GM18507 (cell line): ENCODE measurements at regions not wholly inside any gene's neighbourhood (a gene's known extent, or its start where the extent isn't known, plus 50 kb on each side); places are given as distances from the start of the nearest gene placed in this dataset.

Source experiments
- DNase-seq: peaks from one replicate; pipeline ENCODE4 v3.0.0; 2011; ENCODE audit warnings: low read depth; ENCODE audit not compliant: insufficient read length; ENCODE audit errors: extremely low spot score
- FAIRE-seq: peaks from 2 replicates; lab custom pipeline; 2011; peaks lifted over from hg19 to GRCh38; lab: Jason Lieb, UNC

DNA sequence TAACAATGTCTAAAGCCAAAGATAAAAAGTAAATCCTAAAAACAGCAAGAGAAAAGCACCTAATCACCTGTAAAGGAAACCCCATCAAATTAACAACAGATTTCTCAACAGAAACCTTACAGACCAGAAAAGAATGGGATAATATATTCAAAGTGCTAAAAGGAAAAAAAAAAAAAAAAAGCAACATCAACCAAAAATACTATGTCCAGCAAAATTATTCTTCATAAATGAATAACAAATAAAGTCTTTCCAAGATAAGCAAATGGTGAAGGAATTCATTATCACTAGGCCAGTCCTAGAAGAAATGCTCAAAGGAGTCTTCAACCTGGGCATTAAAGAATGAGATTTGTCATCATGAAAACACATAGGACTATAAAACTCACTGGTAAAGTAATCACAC, 192.0 kb upstream of the UBASH3B start:
- FAIRE-seq: no peak
- no peak for DNase-seq

GRCh38 chr11:122459064-122459463, 196.5 kb upstream of the UBASH3B start:
- FAIRE-seq (no peak), DNase-seq (no peak)

DNA sequence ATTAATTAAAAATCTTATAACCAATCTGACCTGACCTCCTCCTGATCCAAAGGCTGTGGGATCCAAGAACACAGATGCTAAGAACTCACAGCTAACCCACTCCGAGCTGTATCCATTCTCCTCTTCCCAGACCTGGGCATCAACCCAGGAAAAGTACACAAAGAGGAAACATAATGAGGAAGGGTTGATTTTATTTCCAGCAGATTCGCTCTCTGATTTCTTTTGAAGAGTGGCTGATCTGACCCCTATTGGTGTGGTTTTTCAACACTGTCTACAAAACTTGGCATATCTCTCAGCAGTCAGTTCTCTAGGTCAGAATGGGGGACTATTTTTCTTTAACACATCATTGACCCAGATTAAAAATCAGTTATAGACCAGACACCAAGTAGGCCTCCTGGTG, 201.9 kb upstream of the UBASH3B start:
- no peak for FAIRE-seq
- no peak for DNase-seq

- no peak for DNase-seq
- FAIRE-seq: no peak
These were observed 203.6 kb upstream of the UBASH3B start for GRCh38 chr11:122451911-122452310.

DNA sequence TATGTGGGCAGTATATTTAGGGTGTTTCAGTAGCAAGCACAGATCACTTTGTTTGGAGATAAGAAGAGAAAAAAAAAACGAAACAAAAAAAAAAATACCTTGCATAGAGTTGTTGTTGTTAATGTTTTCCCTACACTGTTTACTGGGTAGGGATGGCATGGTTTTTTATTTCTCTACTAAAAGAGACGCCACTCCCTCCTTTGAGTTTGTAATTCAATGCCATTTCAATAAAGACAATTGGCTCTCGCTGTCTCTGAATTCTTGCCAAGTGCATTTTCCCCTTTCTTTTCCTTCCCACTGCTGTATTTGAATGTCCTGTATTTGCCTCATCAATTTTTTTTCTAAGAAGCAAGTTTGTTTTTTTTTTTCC, 213.9 kb upstream of the UBASH3B start:
- DNase-seq (no peak), FAIRE-seq (no peak)

GRCh38 chr11:122440811-122441665, 214.5 kb upstream of the UBASH3B start:
- DNase-seq (no peak), FAIRE-seq (no peak)

DNA sequence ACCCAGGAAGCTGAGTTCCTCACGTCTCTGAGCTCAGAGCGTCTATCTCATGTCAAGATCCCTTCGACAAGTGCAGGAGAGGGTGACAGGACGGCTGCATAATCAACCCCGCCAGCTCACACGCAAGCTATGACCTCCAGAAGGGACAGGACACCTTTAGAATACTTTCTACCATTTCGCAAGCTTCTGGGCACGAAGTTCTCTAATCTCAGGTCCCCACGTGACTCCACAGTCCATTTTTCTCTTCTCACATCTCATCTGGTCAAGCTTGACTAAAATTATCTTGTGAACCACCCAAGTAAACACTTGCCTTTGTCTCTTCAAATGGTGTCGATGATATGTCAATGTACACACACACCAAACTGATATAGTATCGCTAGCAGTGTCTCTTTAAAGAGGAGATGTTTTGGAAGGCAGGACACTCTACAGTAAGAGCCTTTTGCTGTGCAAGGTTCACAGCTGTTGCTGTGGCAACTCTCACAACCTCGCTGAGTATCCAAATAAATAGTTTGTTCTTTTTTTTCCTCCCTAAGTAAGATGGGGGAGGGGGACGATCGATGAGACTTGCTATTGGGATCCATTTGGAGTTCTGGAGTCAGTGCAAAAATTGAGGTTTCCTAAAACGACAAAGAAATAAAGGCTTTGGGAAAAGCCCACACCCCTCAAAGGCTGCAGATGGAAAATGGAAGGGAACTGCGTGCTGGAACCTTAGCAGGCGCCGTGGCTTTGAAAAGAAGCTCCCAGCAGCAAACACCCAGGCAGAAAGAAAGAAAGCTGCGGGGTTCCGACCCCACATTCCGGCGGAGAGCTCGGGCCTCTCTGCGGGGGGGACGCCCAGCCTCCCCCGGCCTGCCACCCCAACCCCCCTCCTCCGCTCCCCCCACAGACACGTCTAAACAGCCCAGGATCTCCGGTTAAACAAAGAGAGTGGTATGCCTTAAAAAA, 215.4 kb upstream of the UBASH3B start:
- FAIRE-seq (no peak), DNase-seq (no peak)

DNA sequence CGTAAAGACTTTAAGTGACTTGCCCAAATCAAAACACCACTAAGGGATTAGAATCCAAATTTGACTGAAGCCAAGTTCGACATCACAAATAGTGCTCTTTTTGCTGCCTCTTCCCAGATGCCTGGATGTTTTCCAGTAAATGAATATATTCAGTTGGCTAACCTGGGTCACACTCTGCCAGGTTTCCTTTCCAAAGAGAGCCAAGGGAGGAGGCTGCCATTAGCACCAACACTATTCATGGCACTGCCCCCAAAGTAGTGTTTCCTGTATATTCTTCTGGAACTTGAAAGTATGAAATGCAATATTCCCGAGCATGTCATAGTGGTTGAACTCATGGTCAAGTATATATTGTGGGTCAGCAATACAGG, 219.3 kb upstream of the UBASH3B start:
- no peak for FAIRE-seq
- no peak for DNase-seq

GRCh38 chr11:122435540-122436187, 219.9 kb upstream of the UBASH3B start:
- FAIRE-seq (no peak), DNase-seq (no peak)

GRCh38 chr11:122434786-122435185, 220.7 kb upstream of the UBASH3B start:
- FAIRE-seq: no peak
- no peak for DNase-seq

DNA sequence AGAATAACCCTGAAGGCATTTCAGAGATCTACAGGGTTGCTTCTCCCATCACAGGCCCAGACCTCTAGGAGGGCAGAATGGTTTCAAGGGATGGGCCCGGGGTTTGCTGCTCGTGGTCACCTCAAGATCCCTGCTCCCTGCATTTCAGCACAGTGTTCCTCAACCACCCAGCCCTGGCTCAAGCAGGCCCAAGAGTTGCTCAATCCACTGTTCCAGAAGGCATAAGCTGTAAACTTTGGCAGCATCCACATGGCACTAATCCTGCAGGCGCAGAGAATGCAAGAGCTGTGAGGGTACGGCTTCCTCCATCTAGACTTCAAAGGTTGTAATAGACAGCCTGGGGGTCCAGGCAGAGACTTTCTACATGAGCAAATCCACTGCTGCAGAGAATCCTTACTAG, 225.0 kb upstream of the UBASH3B start:
- no peak for FAIRE-seq

DNA sequence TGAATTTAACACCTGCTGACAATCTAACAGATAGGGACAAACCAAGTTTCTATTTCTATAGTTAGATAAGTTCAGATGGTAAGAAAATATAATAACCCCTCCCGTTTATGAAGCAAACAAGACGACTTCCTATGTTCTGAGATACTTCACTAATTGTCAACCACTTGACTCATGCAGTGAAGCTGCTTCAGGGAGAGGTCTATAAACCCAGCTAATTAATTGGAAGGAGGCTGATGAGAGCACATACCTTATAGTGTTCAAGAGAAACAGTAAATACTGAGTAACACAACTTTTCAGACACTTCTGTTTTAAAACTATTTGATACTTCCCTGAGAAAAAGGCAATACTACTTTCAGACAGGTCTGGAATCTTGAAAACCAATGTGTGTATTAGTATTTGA, 229.4 kb upstream of the UBASH3B start:
- no peak for DNase-seq
- no peak for FAIRE-seq

More for the DNA sequence above, 225.0 kb upstream of the UBASH3B start:
- no peak for DNase-seq

DNA sequence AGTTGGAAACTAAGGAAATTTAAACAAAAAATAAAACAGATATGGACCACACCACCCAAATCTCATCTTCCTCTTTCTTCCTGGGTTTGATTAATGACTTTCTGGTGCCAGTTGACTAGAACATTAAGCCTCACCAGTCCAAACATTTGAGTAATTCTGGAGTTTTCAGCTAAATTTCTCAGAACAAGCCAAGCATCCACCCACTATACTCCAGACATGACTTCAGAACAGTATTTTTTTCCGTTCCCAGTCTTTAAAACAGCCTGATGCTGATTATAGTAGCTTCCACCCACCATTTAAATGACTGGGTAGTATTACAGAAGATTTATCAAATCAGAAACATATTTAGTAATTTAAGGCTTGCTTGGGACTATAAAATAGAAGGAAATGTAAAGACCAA, 230.9 kb upstream of the UBASH3B start:
- DNase-seq (no peak), FAIRE-seq (no peak)

DNA sequence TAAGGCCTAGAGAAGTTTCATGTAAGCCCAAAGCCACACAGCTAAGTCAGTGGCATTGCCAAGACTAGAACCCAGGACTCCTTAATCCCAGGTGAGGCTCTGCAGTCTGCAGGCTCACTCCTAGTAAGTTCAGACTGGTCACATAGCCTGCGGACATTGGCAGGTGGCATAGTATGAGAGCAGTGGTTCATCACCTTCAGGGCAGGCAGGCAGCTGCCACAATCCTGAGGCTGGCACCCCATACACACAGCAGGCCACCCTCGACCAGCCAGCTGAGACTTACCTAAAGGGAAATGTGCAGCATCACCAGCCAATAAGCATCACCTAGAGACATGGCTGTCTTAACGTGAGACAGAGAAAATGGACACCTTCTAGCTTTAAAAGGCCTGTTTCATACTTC, 231.6 kb upstream of the UBASH3B start:
- FAIRE-seq (no peak), DNase-seq (no peak)

GRCh38 chr11:122423273-122423672, 232.2 kb upstream of the UBASH3B start:
- no peak for DNase-seq
- FAIRE-seq: no peak

- FAIRE-seq (no peak), DNase-seq (no peak)
These were observed 232.8 kb upstream of the UBASH3B start for GRCh38 chr11:122422682-122423081.

DNA sequence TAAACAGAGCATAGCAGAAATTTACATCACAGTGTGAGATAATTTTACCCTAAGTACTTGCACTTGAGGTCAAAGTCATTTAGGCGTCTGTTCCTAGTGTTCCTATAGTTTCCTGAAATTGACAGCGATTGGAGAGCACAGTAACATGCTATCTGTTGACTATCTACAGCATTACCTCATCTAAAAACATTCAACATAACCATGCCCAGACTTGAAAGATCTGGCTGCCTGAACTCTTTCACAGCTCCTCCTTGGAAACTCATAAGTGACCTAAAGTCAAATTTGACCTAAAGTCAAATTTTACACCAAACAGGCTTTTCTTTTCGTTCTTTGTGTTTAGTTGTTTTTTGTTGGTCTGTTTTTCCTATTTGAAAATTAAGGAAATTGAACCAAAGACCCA, 233.8 kb upstream of the UBASH3B start:
- no peak for DNase-seq
- no peak for FAIRE-seq

GRCh38 chr11:122418032-122418431, 237.5 kb upstream of the UBASH3B start:
- FAIRE-seq: no peak

GRCh38 chr11:122414406-122415018, 241.0 kb upstream of the UBASH3B start:
- no peak for FAIRE-seq
- no peak for DNase-seq

More at GRCh38 chr11:122418032-122418431, 237.5 kb upstream of the UBASH3B start:
- DNase-seq: no peak

GRCh38 chr11:122413677-122414076, 241.8 kb upstream of the UBASH3B start:
- DNase-seq: no peak
- no peak for FAIRE-seq
